ENCODE measurements at regions not wholly inside any gene's neighbourhood (a gene's known extent, or its start where the extent isn't known, plus 50 kb on each side); places are given as distances from the start of the nearest gene placed in this dataset.

GRCh38 chr10:100672199-100672598 is 73.2 kb upstream of the PAX2 start:
- in situ Hi-C loops (cut with MboI; ENCODE audit: low sequenced_read_pairs, unreplicated experiment), result no loop called here
- TF ChIP-seq CTCF (IDR thresholded peaks at IDR 0.05; ENCODE audit: borderline replicate concordance, control extremely low read depth, extremely low read depth, insufficient read depth, missing control alignments), result no peak
- DNase-seq (ENCODE audit: low spot score), result no peak

GRCh38 chr10:100677290-100677945 is 68.0 kb upstream of the PAX2 start:
- no peak for DNase-seq (ENCODE audit: low spot score)
- TF ChIP-seq CTCF (IDR thresholded peaks at IDR 0.05; ENCODE audit: borderline replicate concordance, control extremely low read depth, extremely low read depth, insufficient read depth, missing control alignments), result no peak
- in situ Hi-C loops (cut with MboI; ENCODE audit: low sequenced_read_pairs, unreplicated experiment), result no loop called here

GRCh38 chr10:100679327-100679726 is 66.1 kb upstream of the PAX2 start:
- in situ Hi-C loops (cut with MboI; ENCODE audit: low sequenced_read_pairs, unreplicated experiment), result no loop called here
- TF ChIP-seq CTCF (IDR thresholded peaks at IDR 0.05; ENCODE audit: borderline replicate concordance, control extremely low read depth, extremely low read depth, insufficient read depth, missing control alignments), result no peak
- DNase-seq (ENCODE audit: low spot score), result no peak

- no peak for TF ChIP-seq CTCF (IDR thresholded peaks at IDR 0.05; ENCODE audit: borderline replicate concordance, control extremely low read depth, extremely low read depth, insufficient read depth, missing control alignments)
- in situ Hi-C loops (cut with MboI; ENCODE audit: low sequenced_read_pairs, unreplicated experiment), result no loop called here
- DNase-seq (ENCODE audit: low spot score), result no peak
These were observed 62.4 kb upstream of the PAX2 start for GRCh38 chr10:100683004-100683403.

- in situ Hi-C loops (cut with MboI; ENCODE audit: low sequenced_read_pairs, unreplicated experiment), result no loop called here
- TF ChIP-seq CTCF (IDR thresholded peaks at IDR 0.05; ENCODE audit: borderline replicate concordance, control extremely low read depth, extremely low read depth, insufficient read depth, missing control alignments), result no peak
- no peak for DNase-seq (ENCODE audit: low spot score)
These were observed 61.7 kb upstream of the PAX2 start for GRCh38 chr10:100683545-100684300.

GRCh38 chr10:100684688-100685235 is 60.6 kb upstream of the PAX2 start:
- no peak for DNase-seq (ENCODE audit: low spot score)
- no peak for TF ChIP-seq CTCF (IDR thresholded peaks at IDR 0.05; ENCODE audit: borderline replicate concordance, control extremely low read depth, extremely low read depth, insufficient read depth, missing control alignments)
- in situ Hi-C loops (cut with MboI; ENCODE audit: low sequenced_read_pairs, unreplicated experiment), result no loop called here
